HepG2 (cell line): ENCODE measurements at regions not wholly inside any gene's neighbourhood (a gene's known extent, or its start where the extent isn't known, plus 50 kb on each side); places are given as distances from the start of the nearest gene placed in this dataset.

ENCODE experiments used
- ATAC-seq: fragments of 200-7000 bp; cut with Tn5 transposase; 3 replicates; pipeline ENCODE4 v1.9.1; 2020; ENCODE audit warnings: mild to moderate bottlenecking, moderate library complexity
- BruUV-seq: library from RNA; stranded (reverse); fragments of 400-500 nt; replicated peaks from 2 replicates; lab custom pipeline; 2021; lab: Mats Ljungman, UMichigan
- CTCF ChIA-PET: fragments of 300-600 bp; formaldehyde crosslinking; extraction: SDS; loops from one replicate; lab custom pipeline; 2021; ENCODE audit warnings: low total read pairs, inconsistent platforms, low intra/inter-chr PET ratio; lab: Yijun Ruan, JAX
- POLR2A ChIA-PET: fragments of 350-600 bp; sonication (Branson Sonifier 250); formaldehyde crosslinking; loops from one replicate; lab custom pipeline; 2020; ENCODE audit warnings: antibody characterized with exemption, inconsistent platforms; lab: Yijun Ruan, JAX
- DNase-seq: peaks from one replicate; pipeline ENCODE4 v3.0.0-alpha.2; 2015; ENCODE audit warnings: low spot score
- FAIRE-seq: peaks from 3 replicates; lab custom pipeline; 2011; peaks lifted over from hg19 to GRCh38; lab: Jason Lieb, UNC
- H2AFZ ChIP-seq: one replicate; pipeline ENCODE4 v1.6.1; 2011; ENCODE audit warnings: low read length, inconsistent platforms
- H3K27ac ChIP-seq: fragments of 300-600 bp; 3 replicates; pipeline ENCODE4 v1.8.0; 2011; ENCODE audit warnings: mixed run types, mild to moderate bottlenecking, mixed read lengths, low read length, inconsistent platforms; ENCODE audit not compliant: insufficient read depth; ENCODE audit errors: extremely low read length
- H3K27me3 ChIP-seq, 2 experiments: fragments of 200-600 bp in 1 of 2; 2 replicates in 1 of 2; 3 replicates in 1 of 2; pipeline versions ENCODE4 v1.6.0 to v1.8.0; 2011; ENCODE audit warnings: low read length in 2 of 2, mild to moderate bottlenecking in 2 of 2, moderate library complexity in 2 of 2, inconsistent platforms in 1 of 2; ENCODE audit not compliant: insufficient read depth in 2 of 2, control insufficient read depth in 1 of 2
- H3K36me3 ChIP-seq, 2 experiments: fragments of 200-600 bp in 1 of 2; replicated peaks in 1 of 2; 2 replicates in 1 of 2; 3 replicates in 1 of 2; pipeline versions ENCODE4 v1.5.1 to v1.8.0; 2011; ENCODE audit warnings: low read length in 2 of 2, inconsistent platforms in 1 of 2; ENCODE audit not compliant: insufficient read depth in 2 of 2, control insufficient read depth in 1 of 2
- H3K4me1 ChIP-seq: 2 replicates; pipeline ENCODE4 v1.5.1; 2012; ENCODE audit warnings: low read length, inconsistent platforms; ENCODE audit not compliant: insufficient read depth
- H3K4me2 ChIP-seq: 2 replicates; pipeline ENCODE4 v1.6.0; 2011; ENCODE audit warnings: low read depth, low read length, inconsistent platforms
- H3K4me3 ChIP-seq, 3 experiments: fragments of 200-600 bp in 1 of 3; sonication (generic), shearing (Covaris generic) in 1 of 3; replicated peaks in 1 of 3; 2 replicates each; pipeline ENCODE4 v1.5.1; 2011 to 2016; ENCODE audit warnings: low read length in 3 of 3, inconsistent platforms in 2 of 3, low read depth in 2 of 3, mild to moderate bottlenecking in 2 of 3, control low read depth in 1 of 3, mixed read lengths in 1 of 3; ENCODE audit not compliant: insufficient read depth in 1 of 3
- H3K79me2 ChIP-seq: one replicate; pipeline ENCODE4 v1.6.1; 2011; ENCODE audit warnings: low read length, inconsistent platforms; ENCODE audit not compliant: insufficient read depth
- H3K9ac ChIP-seq: 2 replicates; pipeline ENCODE4 v1.6.0; 2011; ENCODE audit warnings: mild to moderate bottlenecking, low read depth, low read length, inconsistent platforms; ENCODE audit not compliant: insufficient read depth
- H3K9me3 ChIP-seq: 2 replicates; pipeline ENCODE4 v1.5.1; 2012; ENCODE audit warnings: mild to moderate bottlenecking, low read length
- H4K20me1 ChIP-seq: 2 replicates; pipeline ENCODE4 v1.6.0; 2011; ENCODE audit warnings: inconsistent platforms, mild to moderate bottlenecking, low read length, moderate library complexity; ENCODE audit not compliant: insufficient read depth
- DNMT3B ChIP-seq: conservative IDR thresholded peaks from 2 replicates; pipeline ENCODE4 v1.6.1; 2016; ENCODE audit warnings: missing biosample characterization, control low read depth
- ETV6 ChIP-seq: sonication (generic); formaldehyde crosslinking; conservative IDR thresholded peaks from 2 replicates; pipeline ENCODE4 v1.4.0; 2020; ENCODE audit warnings: missing genetic modification reagents
- HOMEZ ChIP-seq: IDR thresholded peaks from 2 replicates; pipeline ENCODE4 v1.6.1; 2016; ENCODE audit warnings: low read depth
- NFE2 ChIP-seq: sonication (generic); formaldehyde crosslinking; IDR thresholded peaks from 2 replicates; pipeline ENCODE4 v1.4.0; 2020; ENCODE audit warnings: missing genetic modification reagents
- SRY ChIP-seq: sonication (generic); formaldehyde crosslinking; IDR thresholded peaks from 2 replicates; pipeline ENCODE4 v1.8.0; 2022; ENCODE audit warnings: mild to moderate bottlenecking, missing genetic modification reagents
- SYNCRIP ChIP-seq: fragments of 200-400 bp; formaldehyde crosslinking; IDR thresholded peaks from 2 replicates; pipeline ENCODE4 v1.6.1; 2018; ENCODE audit warnings: mild to moderate bottlenecking, low read depth, low read length; ENCODE audit not compliant: insufficient read depth
- ZBTB43 ChIP-seq: sonication (generic); formaldehyde crosslinking; conservative IDR thresholded peaks from 2 replicates; pipeline ENCODE4 v1.4.0; 2020; ENCODE audit warnings: missing genetic modification reagents
- ZBTB46 ChIP-seq: sonication (generic); formaldehyde crosslinking; IDR thresholded peaks from 2 replicates; pipeline ENCODE4 v1.4.0; 2020; ENCODE audit warnings: mild to moderate bottlenecking, missing genetic modification reagents, borderline replicate concordance
- ZMYM3 ChIP-seq: sonication (generic); formaldehyde crosslinking; IDR thresholded peaks from 2 replicates; pipeline ENCODE4 v1.5.1; 2020; ENCODE audit warnings: mild to moderate bottlenecking, missing genetic modification reagents
- ZNF687 ChIP-seq: sonication (generic); formaldehyde crosslinking; IDR thresholded peaks from 2 replicates; pipeline ENCODE4 v1.5.1; 2020; ENCODE audit warnings: mild to moderate bottlenecking, missing genetic modification reagents, moderate library complexity
- WGBS: methylation state at CpG from one replicate; pipeline ENCODE4 v1.1.6; 2017; ENCODE audit warnings: low lambda C conversion rate; 5-methylcytosine and 5-hydroxymethylcytosine counted together
- in situ Hi-C: cut with HindIII; loops from 2 replicates; pipeline ENCODE4 v1.10.0; 2017; ENCODE audit warnings: low pct_unique_long_range_greater_than_20kb; ENCODE audit not compliant: extremely low pct_ligation_motif_present
- intact Hi-C: fragments of 100-400 bp; cut with micrococcal nuclease; formaldehyde crosslinking; loops from one replicate; pipeline ENCODE4 v1.10.0; 2022; ENCODE audit not compliant: unreplicated experiment

- no TSS peak for BruUV-seq
- ATAC-seq (no peak), DNase-seq (no peak), FAIRE-seq (no peak)
- Histone ChIP-seq H3K9me3 (no peaks in the 10 kb centered on the region), H3K27me3 (peaks cover 0 to 10% of the 10 kb centered on the region in 2 experiments; a peak in 1 of 5 replicates), H3K79me2 (no peaks in the 10 kb centered on the region), H3K4me3 (no peak overlapping the region), H3K36me3 (no peaks in the 10 kb centered on the region), H3K27ac (no peak overlapping the region), H2AFZ (no peak overlapping the region), H3K4me1 (no peaks in the 10 kb centered on the region), H4K20me1 (no peaks in the 10 kb centered on the region), H3K4me2 (no peak overlapping the region), H3K9ac (no peak overlapping the region)
- intact Hi-C loops (no loop called here), in situ Hi-C loops (no loop called here)
- ChIA-PET CTCF (no interaction called here), POLR2A (no interaction called here)
- 3% methylated on average over 8 of the region's 8 CpGs for WGBS
- TF ChIP-seq ZMYM3 (no peak), DNMT3B (CRISPR knock-in tag) (no peak), NFE2 (CRISPR knock-in tag) (no peak), ETV6 (no peak), SRY (CRISPR knock-in tag) (no peak), ZBTB43 (CRISPR knock-in tag) (no peak), ZBTB46 (CRISPR knock-in tag) (no peak), ZNF687 (CRISPR knock-in tag) (no peak), SYNCRIP (no peak), HOMEZ (no peak)
Measured at GRCh38 chr11:128304666-128305485, 282.5 kb downstream of the ETS1 start.
